ENCODE measurements at regions not wholly inside any gene's neighbourhood (a gene's known extent, or its start where the extent isn't known, plus 50 kb on each side); places are given as distances from the start of the nearest gene placed in this dataset.

- TF ChIP-seq POLR2A (IDR thresholded peaks at IDR 0.05; ENCODE audit: low read depth, low read length) = no peak
- no peak for FAIRE-seq
Measured at GRCh38 chr5:10173716-10174115, 76.0 kb downstream of the ATPSCKMT start.

GRCh38 chr5:10172247-10172646, 77.4 kb downstream of the ATPSCKMT start:
- TF ChIP-seq POLR2A (IDR thresholded peaks at IDR 0.05; ENCODE audit: low read depth, low read length) = no peak
- FAIRE-seq = no peak
- no peak for DNase-seq (ENCODE audit: insufficient read length, low spot score)

More at GRCh38 chr5:10173716-10174115, 76.0 kb downstream of the ATPSCKMT start:
- no peak for DNase-seq (ENCODE audit: insufficient read length, low spot score)

GRCh38 chr5:10169359-10169758, 80.3 kb downstream of the ATPSCKMT start:
- DNase-seq (ENCODE audit: insufficient read length, low spot score) (no peak), FAIRE-seq (no peak)

GRCh38 chr5:10168254-10168653, 81.4 kb downstream of the ATPSCKMT start:
- DNase-seq (ENCODE audit: insufficient read length, low spot score) = no peak
- no peak for TF ChIP-seq POLR2A (IDR thresholded peaks at IDR 0.05; ENCODE audit: low read depth, low read length)
- no peak for FAIRE-seq

More at GRCh38 chr5:10169359-10169758, 80.3 kb downstream of the ATPSCKMT start:
- no peak for TF ChIP-seq POLR2A (IDR thresholded peaks at IDR 0.05; ENCODE audit: low read depth, low read length)

GRCh38 chr5:10167806-10168205, 81.9 kb downstream of the ATPSCKMT start:
- TF ChIP-seq POLR2A (IDR thresholded peaks at IDR 0.05; ENCODE audit: low read depth, low read length) = no peak
- FAIRE-seq (no peak), DNase-seq (ENCODE audit: insufficient read length, low spot score) (no peak)

- no peak for TF ChIP-seq POLR2A (IDR thresholded peaks at IDR 0.05; ENCODE audit: low read depth, low read length)
- FAIRE-seq = no peak
- no peak for DNase-seq (ENCODE audit: insufficient read length, low spot score)
Measured at GRCh38 chr5:10166392-10166791, 83.3 kb downstream of the ATPSCKMT start.

- FAIRE-seq = no peak
- TF ChIP-seq POLR2A (IDR thresholded peaks at IDR 0.05; ENCODE audit: low read depth, low read length) = no peak
Measured at GRCh38 chr5:10162468-10162867, 87.2 kb downstream of the ATPSCKMT start.

GRCh38 chr5:10161778-10162177, 87.9 kb downstream of the ATPSCKMT start:
- no peak for TF ChIP-seq POLR2A (IDR thresholded peaks at IDR 0.05; ENCODE audit: low read depth, low read length)
- FAIRE-seq (no peak), DNase-seq (ENCODE audit: insufficient read length, low spot score) (no peak)

More at GRCh38 chr5:10162468-10162867, 87.2 kb downstream of the ATPSCKMT start:
- DNase-seq (ENCODE audit: insufficient read length, low spot score) = no peak

GRCh38 chr5:10160241-10160640, 89.4 kb downstream of the ATPSCKMT start:
- no peak for TF ChIP-seq POLR2A (IDR thresholded peaks at IDR 0.05; ENCODE audit: low read depth, low read length)
- FAIRE-seq (no peak), DNase-seq (ENCODE audit: insufficient read length, low spot score) (no peak)

GRCh38 chr5:10158886-10159285, 90.8 kb downstream of the ATPSCKMT start:
- DNase-seq (ENCODE audit: insufficient read length, low spot score) = no peak
- TF ChIP-seq POLR2A (IDR thresholded peaks at IDR 0.05; ENCODE audit: low read depth, low read length) = no peak
- FAIRE-seq = no peak

- FAIRE-seq = no peak
- TF ChIP-seq POLR2A (IDR thresholded peaks at IDR 0.05; ENCODE audit: low read depth, low read length) = no peak
- no peak for DNase-seq (ENCODE audit: insufficient read length, low spot score)
Measured at GRCh38 chr5:10157085-10157669, 92.5 kb downstream of the ATPSCKMT start.

GRCh38 chr5:10155897-10156667, 93.6 kb downstream of the ATPSCKMT start:
- DNase-seq (ENCODE audit: insufficient read length, low spot score) = no peak
- no peak for FAIRE-seq
- TF ChIP-seq POLR2A (IDR thresholded peaks at IDR 0.05; ENCODE audit: low read depth, low read length) = no peak

GRCh38 chr5:10153808-10154537, 95.7 kb downstream of the ATPSCKMT start:
- DNase-seq (ENCODE audit: insufficient read length, low spot score) (no peak), FAIRE-seq (no peak)
- no peak for TF ChIP-seq POLR2A (IDR thresholded peaks at IDR 0.05; ENCODE audit: low read depth, low read length)

- DNase-seq (ENCODE audit: insufficient read length, low spot score) (no peak), FAIRE-seq (no peak)
- TF ChIP-seq POLR2A (IDR thresholded peaks at IDR 0.05; ENCODE audit: low read depth, low read length) = no peak
Measured at GRCh38 chr5:10153394-10153793, 96.3 kb downstream of the ATPSCKMT start.
